SK-N-SH treated with all-trans-retinoic acid at 6 μM for 48 hours (cell line): ENCODE measurements at regions not wholly inside any gene's neighbourhood (a gene's known extent, or its start where the extent isn't known, plus 50 kb on each side); places are given as distances from the start of the nearest gene placed in this dataset.

Experiments
- PPARA ChIP-seq: fragments of 250-450 bp; sonication (Bioruptor Pico); IDR thresholded peaks from 2 replicates; pipeline ENCODE4 v1.5.0; 2020; ENCODE audit warnings: mild to moderate bottlenecking, borderline replicate concordance
- RARB ChIP-seq: fragments of 250-450 bp; sonication (Bioruptor Pico); IDR thresholded peaks from 2 replicates; pipeline ENCODE4 v1.8.0; 2021; ENCODE audit warnings: mild to moderate bottlenecking, moderate library complexity
- TCF4 ChIP-seq: fragments of 250-450 bp; sonication (Bioruptor Pico); IDR thresholded peaks from 2 replicates; pipeline ENCODE4 v1.8.0; 2021; ENCODE audit warnings: mild to moderate bottlenecking, moderate library complexity, borderline replicate concordance
- TOX ChIP-seq: fragments of 250-450 bp; sonication (Bioruptor Pico); IDR thresholded peaks from 2 replicates; pipeline ENCODE4 v1.8.0; 2021; ENCODE audit warnings: mild to moderate bottlenecking, moderate library complexity, borderline replicate concordance
- ZFP30 ChIP-seq: fragments of 450-650 bp; formaldehyde crosslinking; IDR thresholded peaks from 2 replicates; pipeline ENCODE4 v1.5.0; 2022; ENCODE audit warnings: mild to moderate bottlenecking, moderate library complexity
- ZNF70 ChIP-seq: fragments of 450-650 bp; formaldehyde crosslinking; IDR thresholded peaks from 2 replicates; pipeline ENCODE4 v1.5.0; 2020; ENCODE audit warnings: mild to moderate bottlenecking, moderate library complexity
- TF ChIP-seq, protein P1 (sequence below): fragments of 250-450 bp; sonication (Bioruptor Pico); IDR thresholded peaks from 2 replicates; pipeline ENCODE4 v1.8.0; 2020; ENCODE audit warnings: mild to moderate bottlenecking, moderate library complexity, borderline replicate concordance

DNA sequence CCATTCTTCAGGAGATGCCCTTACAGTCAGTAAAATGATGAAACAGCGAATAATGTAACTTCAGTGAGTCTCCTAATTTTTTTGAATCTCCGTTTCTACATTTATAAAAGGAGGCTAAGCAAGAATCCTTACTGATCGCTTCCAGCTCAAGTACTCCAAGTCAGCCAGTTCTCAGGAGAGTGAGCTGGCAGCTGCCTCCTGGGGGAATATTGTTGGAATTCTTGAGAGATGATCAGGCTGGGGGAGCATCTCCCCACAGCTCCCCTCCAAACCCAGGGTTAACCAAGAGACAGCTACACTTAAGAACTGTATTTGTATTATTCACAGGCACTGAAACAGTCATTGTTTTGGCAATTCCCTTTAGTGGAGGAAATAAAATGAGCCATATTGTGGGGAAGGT is 89.1 kb upstream of the PCSK2 start:
- TF ChIP-seq ZFP30 (CRISPR knock-in tag) (no peak), TCF4 (CRISPR knock-in tag) (no peak), PPARA (CRISPR knock-in tag) (no peak), ZNF70 (CRISPR knock-in tag) (no peak), TOX (CRISPR knock-in tag) (no peak), RARB (CRISPR knock-in tag) (no peak)
- TF ChIP-seq, protein P1, sequence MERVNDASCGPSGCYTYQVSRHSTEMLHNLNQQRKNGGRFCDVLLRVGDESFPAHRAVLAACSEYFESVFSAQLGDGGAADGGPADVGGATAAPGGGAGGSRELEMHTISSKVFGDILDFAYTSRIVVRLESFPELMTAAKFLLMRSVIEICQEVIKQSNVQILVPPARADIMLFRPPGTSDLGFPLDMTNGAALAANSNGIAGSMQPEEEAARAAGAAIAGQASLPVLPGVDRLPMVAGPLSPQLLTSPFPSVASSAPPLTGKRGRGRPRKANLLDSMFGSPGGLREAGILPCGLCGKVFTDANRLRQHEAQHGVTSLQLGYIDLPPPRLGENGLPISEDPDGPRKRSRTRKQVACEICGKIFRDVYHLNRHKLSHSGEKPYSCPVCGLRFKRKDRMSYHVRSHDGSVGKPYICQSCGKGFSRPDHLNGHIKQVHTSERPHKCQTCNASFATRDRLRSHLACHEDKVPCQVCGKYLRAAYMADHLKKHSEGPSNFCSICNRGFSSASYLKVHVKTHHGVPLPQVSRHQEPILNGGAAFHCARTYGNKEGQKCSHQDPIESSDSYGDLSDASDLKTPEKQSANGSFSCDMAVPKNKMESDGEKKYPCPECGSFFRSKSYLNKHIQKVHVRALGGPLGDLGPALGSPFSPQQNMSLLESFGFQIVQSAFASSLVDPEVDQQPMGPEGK (CRISPR knock-in tag): no peak
